ENCODE measurements at regions not wholly inside any gene's neighbourhood (a gene's known extent, or its start where the extent isn't known, plus 50 kb on each side); places are given as distances from the start of the nearest gene placed in this dataset.

DNA sequence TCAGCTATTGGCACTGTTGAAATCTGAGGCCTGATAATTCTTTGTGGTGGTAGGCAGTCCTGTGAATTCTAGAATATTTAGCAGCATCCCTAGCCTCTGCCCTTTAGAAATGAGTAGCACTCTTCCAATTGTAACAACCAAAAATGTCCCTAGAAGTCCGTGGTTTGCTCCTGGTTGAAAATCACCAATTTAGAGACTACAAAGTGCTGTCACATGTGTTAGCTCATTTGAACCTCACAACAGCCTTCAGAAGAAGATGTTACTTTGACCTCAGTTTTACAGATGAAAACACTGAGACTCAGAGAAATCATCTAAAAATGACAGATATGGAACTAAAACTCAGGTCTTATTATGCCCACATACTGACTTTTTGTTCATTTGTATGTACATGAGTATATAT lies 103.2 kb downstream of the TANC2 start:
- TF ChIP-seq, protein P1, sequence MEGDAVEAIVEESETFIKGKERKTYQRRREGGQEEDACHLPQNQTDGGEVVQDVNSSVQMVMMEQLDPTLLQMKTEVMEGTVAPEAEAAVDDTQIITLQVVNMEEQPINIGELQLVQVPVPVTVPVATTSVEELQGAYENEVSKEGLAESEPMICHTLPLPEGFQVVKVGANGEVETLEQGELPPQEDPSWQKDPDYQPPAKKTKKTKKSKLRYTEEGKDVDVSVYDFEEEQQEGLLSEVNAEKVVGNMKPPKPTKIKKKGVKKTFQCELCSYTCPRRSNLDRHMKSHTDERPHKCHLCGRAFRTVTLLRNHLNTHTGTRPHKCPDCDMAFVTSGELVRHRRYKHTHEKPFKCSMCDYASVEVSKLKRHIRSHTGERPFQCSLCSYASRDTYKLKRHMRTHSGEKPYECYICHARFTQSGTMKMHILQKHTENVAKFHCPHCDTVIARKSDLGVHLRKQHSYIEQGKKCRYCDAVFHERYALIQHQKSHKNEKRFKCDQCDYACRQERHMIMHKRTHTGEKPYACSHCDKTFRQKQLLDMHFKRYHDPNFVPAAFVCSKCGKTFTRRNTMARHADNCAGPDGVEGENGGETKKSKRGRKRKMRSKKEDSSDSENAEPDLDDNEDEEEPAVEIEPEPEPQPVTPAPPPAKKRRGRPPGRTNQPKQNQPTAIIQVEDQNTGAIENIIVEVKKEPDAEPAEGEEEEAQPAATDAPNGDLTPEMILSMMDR (IDR thresholded peaks at IDR 0.05; ENCODE audit: control extremely low read depth, extremely low read depth), result no peak
- no peak overlapping the region for H3K27ac ChIP-seq (ENCODE audit: low read depth in 1 of 2, low read length in 1 of 2)
- H3K27me3 ChIP-seq (ENCODE audit: control insufficient read depth in 3 of 3, insufficient read depth in 3 of 3, low read length in 2 of 3), result no peaks in the 10 kb centered on the region
- H3K9ac ChIP-seq (ENCODE audit: insufficient read depth in 1 of 2, low read length in 2 of 2), result no peak overlapping the region
- no peaks in the 10 kb centered on the region for H3K9me3 ChIP-seq (ENCODE audit: control insufficient read depth in 4 of 4, insufficient read depth in 3 of 4, low read length in 3 of 4)
- DNase-seq, result no peak
- peaks cover 0 to 2% (median 0%) of the 10 kb centered on the region in 5 donors for H3K4me1 ChIP-seq (ENCODE audit: control insufficient read depth in 5 of 5, insufficient read depth in 5 of 5, low read length in 5 of 5)
- no peaks in the 10 kb centered on the region for H3K36me3 ChIP-seq (ENCODE audit: control insufficient read depth in 4 of 4, insufficient read depth in 4 of 4, low read length in 4 of 4)
- no peak for ATAC-seq (ENCODE audit: insufficient read depth, low FRiP score)
- no peak overlapping the region for H3K4me3 ChIP-seq
- WGBS, 2 donors, result 90 to 93% methylated on average over 1 of the region's 1 CpG

DNA sequence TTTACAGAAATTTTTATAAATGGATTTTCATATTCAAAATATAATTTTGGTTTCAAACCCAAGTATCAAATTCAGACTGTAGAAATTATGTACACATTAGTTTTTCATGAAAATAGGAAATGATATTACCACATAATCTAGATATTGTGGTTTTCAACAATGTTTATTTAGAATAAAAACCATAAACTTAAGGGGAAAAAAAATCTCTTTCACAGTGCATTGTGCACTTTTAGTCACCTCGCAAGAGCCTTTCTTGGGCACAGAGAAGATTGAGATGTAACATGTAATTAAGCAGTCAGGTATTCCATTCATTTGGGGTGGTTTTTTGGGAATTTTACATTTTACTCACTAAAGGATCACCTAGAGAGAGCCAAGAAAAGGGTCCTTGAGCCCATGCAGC lies 104.0 kb downstream of the TANC2 start:
- H3K9ac ChIP-seq (ENCODE audit: insufficient read depth in 1 of 2, low read length in 2 of 2), result no peak overlapping the region
- H3K27ac ChIP-seq (ENCODE audit: low read depth in 1 of 2, low read length in 1 of 2), result no peak overlapping the region
- DNase-seq (no peak), ATAC-seq (ENCODE audit: insufficient read depth, low FRiP score) (no peak)
- H3K4me1 ChIP-seq (ENCODE audit: control insufficient read depth in 5 of 5, insufficient read depth in 5 of 5, low read length in 5 of 5), result peaks cover 0 to 2% (median 0%) of the 10 kb centered on the region in 5 donors
- H3K27me3 ChIP-seq (ENCODE audit: control insufficient read depth in 3 of 3, insufficient read depth in 3 of 3, low read length in 2 of 3), result no peaks in the 10 kb centered on the region
- no peaks in the 10 kb centered on the region for H3K9me3 ChIP-seq (ENCODE audit: control insufficient read depth in 4 of 4, insufficient read depth in 3 of 4, low read length in 3 of 4)
- TF ChIP-seq, protein P1 (IDR thresholded peaks at IDR 0.05; ENCODE audit: control extremely low read depth, extremely low read depth), result no peak
- no peak overlapping the region for H3K4me3 ChIP-seq
- WGBS, 2 donors, result 50 to 59% methylated on average over 1 of the region's 1 CpG
- no peaks in the 10 kb centered on the region for H3K36me3 ChIP-seq (ENCODE audit: control insufficient read depth in 4 of 4, insufficient read depth in 4 of 4, low read length in 4 of 4)

DNA sequence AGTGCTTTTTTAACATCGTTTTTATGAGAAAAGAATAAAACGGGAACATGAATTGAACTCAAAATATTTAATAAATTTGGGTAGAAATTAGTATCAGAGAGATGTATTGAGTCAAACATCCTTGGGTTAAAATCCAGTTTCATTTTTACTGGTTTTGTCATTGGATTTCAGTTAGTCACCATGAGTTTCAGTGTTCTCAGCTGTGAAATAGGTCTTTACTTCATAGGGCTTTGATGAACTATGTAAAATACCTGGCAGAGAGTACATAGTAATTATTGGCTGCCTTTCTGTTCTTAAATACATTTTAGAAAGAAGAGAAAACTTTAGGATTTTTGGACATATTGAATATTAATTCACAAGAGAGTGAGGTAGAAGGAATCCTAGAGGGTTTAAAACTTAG lies 105.8 kb downstream of the TANC2 start:
- 94 to 98% methylated on average over 2 of the region's 2 CpGs for WGBS, 2 donors
- Histone ChIP-seq H3K4me1 (ENCODE audit: control insufficient read depth in 5 of 5, insufficient read depth in 5 of 5, low read length in 5 of 5) (peaks cover 0 to 2% (median 0%) of the 10 kb centered on the region in 5 donors), H3K36me3 (ENCODE audit: control insufficient read depth in 4 of 4, insufficient read depth in 4 of 4, low read length in 4 of 4) (no peaks in the 10 kb centered on the region), H3K9me3 (ENCODE audit: control insufficient read depth in 4 of 4, insufficient read depth in 3 of 4, low read length in 3 of 4) (no peaks in the 10 kb centered on the region), H3K27ac (ENCODE audit: low read depth in 1 of 2, low read length in 1 of 2) (no peak overlapping the region), H3K9ac (ENCODE audit: insufficient read depth in 1 of 2, low read length in 2 of 2) (no peak overlapping the region), H3K4me3 (no peak overlapping the region), H3K27me3 (ENCODE audit: control insufficient read depth in 3 of 3, insufficient read depth in 3 of 3, low read length in 2 of 3) (no peaks in the 10 kb centered on the region)
- TF ChIP-seq, protein P1 (IDR thresholded peaks at IDR 0.05; ENCODE audit: control extremely low read depth, extremely low read depth), result no peak
- DNase-seq, result no peak
- no peak for ATAC-seq (ENCODE audit: insufficient read depth, low FRiP score)

DNA sequence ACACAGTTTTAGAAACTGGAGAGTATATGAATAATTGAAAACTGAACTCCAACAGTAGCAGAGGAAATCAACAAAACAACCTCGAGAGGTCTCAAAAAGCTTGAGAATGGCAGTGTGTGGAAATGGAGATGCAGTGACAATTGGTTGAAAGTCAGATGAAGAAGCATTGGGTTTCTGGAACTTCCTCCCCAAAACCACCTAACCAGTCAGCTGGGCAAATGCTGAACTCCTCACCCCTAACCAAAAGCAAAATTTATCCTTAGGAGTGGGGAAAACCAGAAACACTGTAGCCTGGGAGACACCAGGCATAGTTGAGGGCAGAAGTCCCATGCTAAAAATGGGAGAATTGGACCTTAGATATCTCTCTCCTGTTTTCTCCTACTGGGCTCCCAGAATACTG lies 109.9 kb downstream of the TANC2 start:
- ATAC-seq (ENCODE audit: insufficient read depth, low FRiP score), result no peak
- TF ChIP-seq, protein P1 (IDR thresholded peaks at IDR 0.05; ENCODE audit: control extremely low read depth, extremely low read depth), result no peak
- no peak overlapping the region for H3K27ac ChIP-seq (ENCODE audit: low read depth in 1 of 2, low read length in 1 of 2)
- H3K9ac ChIP-seq (ENCODE audit: insufficient read depth in 1 of 2, low read length in 2 of 2), result no peak overlapping the region
- H3K9me3 ChIP-seq (ENCODE audit: control insufficient read depth in 4 of 4, insufficient read depth in 3 of 4, low read length in 3 of 4), result no peaks in the 10 kb centered on the region
- WGBS, 2 donors, result 25 to 65% methylated on average over 1 of the region's 1 CpG
- H3K36me3 ChIP-seq (ENCODE audit: control insufficient read depth in 4 of 4, insufficient read depth in 4 of 4, low read length in 4 of 4), result no peaks in the 10 kb centered on the region
- DNase-seq, result no peak
- no peaks in the 10 kb centered on the region for H3K27me3 ChIP-seq (ENCODE audit: control insufficient read depth in 3 of 3, insufficient read depth in 3 of 3, low read length in 2 of 3)
- H3K4me1 ChIP-seq (ENCODE audit: control insufficient read depth in 5 of 5, insufficient read depth in 5 of 5, low read length in 5 of 5), result peaks cover 0 to 6% (median 0%) of the 10 kb centered on the region in 5 donors
- no peak overlapping the region for H3K4me3 ChIP-seq
